Bronchial epithelial cell (primary cell): ENCODE measurements at regions not wholly inside any gene's neighbourhood (a gene's known extent, or its start where the extent isn't known, plus 50 kb on each side); places are given as distances from the start of the nearest gene placed in this dataset.
A peak's percentile ranks its signal among the peaks of the same experiment; 100 is the strongest.

Source experiments
- DNase-seq: peaks from one replicate; pipeline ENCODE4 v3.0.0-alpha.2; 2010; ENCODE audit warnings: low read depth
- FAIRE-seq: peaks from 2 replicates; lab custom pipeline; 2011; peaks lifted over from hg19 to GRCh38; lab: Jason Lieb, UNC
- H3K27me3 ChIP-seq: 2 replicates; pipeline ENCODE4 v1.5.1; 2011; ENCODE audit warnings: low read length; ENCODE audit not compliant: control insufficient read depth, insufficient read depth
- H3K36me3 ChIP-seq: 2 replicates; pipeline ENCODE4 v1.5.1; 2011; ENCODE audit warnings: low read length; ENCODE audit not compliant: control insufficient read depth, insufficient read depth
- H3K4me3 ChIP-seq: 2 replicates; pipeline ENCODE4 v1.5.1; 2011; ENCODE audit warnings: mild to moderate bottlenecking, low read depth, low read length, control low read depth
- TF ChIP-seq, protein P1 (sequence below): IDR thresholded peaks from 2 replicates; pipeline ENCODE4 v1.5.1; 2011; ENCODE audit warnings: mild to moderate bottlenecking, moderate library complexity, low read length, control low read depth, inconsistent platforms; ENCODE audit not compliant: insufficient read depth, severe bottlenecking

DNA sequence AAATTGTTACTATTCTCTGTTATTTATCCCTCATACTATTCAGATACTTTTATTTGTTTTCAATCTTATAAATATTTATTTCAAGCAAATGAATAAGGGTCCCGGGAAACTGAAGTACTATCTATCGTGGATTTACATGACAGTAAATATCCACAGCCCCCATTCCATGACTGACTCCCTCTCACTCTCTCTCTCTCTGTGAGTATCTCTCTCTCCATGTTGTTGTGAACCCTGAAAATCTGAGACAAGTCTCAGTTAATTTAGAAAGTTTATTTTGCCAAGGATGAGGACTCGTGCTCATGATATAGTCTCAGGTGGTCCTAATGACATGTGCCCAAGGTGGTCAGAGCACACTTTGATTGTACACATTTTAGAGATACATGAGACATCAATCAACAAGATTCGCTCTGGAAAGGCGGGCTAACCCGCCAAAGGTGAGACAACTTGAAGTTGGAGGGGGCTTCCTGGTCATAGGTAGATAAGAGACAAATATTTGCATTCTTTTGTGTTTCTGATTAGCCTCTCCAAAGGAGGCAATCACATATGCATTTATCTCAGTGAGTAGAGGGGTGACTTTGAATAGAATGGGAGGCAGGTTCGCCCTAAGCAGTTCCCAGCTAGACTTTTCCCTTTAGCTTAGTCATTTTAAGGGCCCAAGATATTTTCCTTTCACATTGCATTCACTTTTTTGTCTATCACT, 986.4 kb downstream of the NLGN4X start:
- H3K27me3 ChIP-seq: no peaks in the 10 kb centered on the region
- TF ChIP-seq, protein P1, sequence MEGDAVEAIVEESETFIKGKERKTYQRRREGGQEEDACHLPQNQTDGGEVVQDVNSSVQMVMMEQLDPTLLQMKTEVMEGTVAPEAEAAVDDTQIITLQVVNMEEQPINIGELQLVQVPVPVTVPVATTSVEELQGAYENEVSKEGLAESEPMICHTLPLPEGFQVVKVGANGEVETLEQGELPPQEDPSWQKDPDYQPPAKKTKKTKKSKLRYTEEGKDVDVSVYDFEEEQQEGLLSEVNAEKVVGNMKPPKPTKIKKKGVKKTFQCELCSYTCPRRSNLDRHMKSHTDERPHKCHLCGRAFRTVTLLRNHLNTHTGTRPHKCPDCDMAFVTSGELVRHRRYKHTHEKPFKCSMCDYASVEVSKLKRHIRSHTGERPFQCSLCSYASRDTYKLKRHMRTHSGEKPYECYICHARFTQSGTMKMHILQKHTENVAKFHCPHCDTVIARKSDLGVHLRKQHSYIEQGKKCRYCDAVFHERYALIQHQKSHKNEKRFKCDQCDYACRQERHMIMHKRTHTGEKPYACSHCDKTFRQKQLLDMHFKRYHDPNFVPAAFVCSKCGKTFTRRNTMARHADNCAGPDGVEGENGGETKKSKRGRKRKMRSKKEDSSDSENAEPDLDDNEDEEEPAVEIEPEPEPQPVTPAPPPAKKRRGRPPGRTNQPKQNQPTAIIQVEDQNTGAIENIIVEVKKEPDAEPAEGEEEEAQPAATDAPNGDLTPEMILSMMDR: no peak
- FAIRE-seq (no peak), DNase-seq (no peak)
- H3K36me3 ChIP-seq: no peaks in the 10 kb centered on the region
- no peak overlapping the region for H3K4me3 ChIP-seq

DNA sequence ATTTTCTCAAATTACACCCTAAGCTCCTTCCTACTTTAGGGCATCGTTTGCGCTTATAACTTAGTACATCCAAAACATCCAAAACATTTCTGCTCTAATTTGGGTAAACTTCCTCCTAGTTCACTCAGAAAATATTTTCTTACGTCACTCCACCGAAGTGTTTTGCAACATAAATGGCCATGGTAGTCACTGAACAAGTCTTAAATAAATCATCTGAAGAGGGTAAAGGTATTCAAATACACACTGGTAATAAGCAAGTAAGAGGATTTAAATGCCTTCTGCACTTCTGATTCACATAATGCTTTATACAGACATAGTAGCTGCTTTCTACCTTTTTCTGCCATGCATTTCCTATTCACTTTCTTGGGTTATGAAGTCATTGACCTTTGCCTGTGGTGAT, 991.9 kb downstream of the NLGN4X start:
- no peaks in the 10 kb centered on the region for H3K27me3 ChIP-seq
- FAIRE-seq (no peak), DNase-seq (no peak)
- no peak overlapping the region for H3K4me3 ChIP-seq
- TF ChIP-seq, protein P1: no peak
- H3K36me3 ChIP-seq: no peaks in the 10 kb centered on the region

DNA sequence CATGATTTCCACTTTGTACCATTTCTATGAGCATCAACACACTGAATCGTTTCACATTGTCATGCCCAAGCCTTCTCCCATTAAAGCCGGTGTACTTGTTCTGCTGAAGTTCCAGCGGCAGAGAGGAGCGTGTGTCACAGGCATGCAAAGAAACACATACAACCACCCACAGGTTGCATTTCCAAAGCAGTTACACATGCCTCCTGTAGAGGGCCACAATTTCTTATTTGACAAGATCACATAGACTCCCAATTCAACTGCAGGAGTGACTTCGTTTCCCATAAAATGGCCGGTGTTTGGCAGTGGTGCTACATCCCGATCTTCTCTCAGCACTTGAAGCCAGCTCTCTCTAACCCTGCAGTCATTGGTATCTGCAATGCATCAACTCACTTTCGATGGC, 992.6 kb downstream of the NLGN4X start:
- FAIRE-seq (peak; percentile 62), DNase-seq (no peak)
- no peaks in the 10 kb centered on the region for H3K36me3 ChIP-seq
- TF ChIP-seq, protein P1: no peak
- H3K27me3 ChIP-seq: no peaks in the 10 kb centered on the region
- no peak overlapping the region for H3K4me3 ChIP-seq

DNA sequence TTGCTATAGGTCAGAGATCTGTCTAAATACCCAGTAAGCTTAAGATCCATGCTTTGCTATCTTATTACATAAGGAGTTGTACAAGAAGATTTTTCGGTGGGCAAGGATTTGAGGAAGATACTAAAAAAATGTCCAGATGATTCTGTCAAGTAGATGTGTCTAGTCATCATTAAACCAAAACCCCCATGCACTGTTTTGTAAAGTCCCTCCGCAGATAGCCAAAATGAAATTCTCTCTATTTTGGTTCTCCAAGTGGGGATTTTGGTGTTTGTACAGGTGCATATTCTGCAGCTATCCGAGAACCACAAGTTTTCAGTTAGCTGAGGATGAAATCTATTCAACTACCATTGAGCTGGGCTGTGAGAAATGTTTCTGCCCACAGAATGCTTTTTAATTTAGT, 994.8 kb downstream of the NLGN4X start:
- DNase-seq (no peak), FAIRE-seq (no peak)
- no peaks in the 10 kb centered on the region for H3K36me3 ChIP-seq
- no peak overlapping the region for H3K4me3 ChIP-seq
- TF ChIP-seq, protein P1: no peak
- no peaks in the 10 kb centered on the region for H3K27me3 ChIP-seq

DNA sequence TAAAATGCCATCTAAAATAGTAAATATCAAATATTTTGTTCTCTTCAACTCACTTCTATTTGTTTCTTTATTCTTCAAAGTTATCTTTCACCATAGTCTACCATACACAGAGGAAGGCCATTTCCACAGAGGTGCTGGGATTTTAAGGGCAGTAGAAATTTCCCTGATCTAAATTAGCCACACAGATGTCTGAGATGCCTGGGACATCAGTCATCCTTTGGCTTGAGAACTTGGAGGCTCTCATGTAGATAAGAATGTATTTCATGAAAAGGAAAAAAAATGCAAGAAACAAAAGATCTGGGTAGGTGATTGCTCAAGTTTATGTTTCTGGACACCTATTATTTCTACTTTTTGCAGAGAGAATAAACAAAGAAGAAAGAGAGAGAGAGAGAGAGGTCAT, 1008.2 kb downstream of the NLGN4X start:
- H3K27me3 ChIP-seq: no peaks in the 10 kb centered on the region
- no peak for FAIRE-seq
- H3K4me3 ChIP-seq: no peak overlapping the region
- TF ChIP-seq, protein P1: no peak
- DNase-seq: no peak
- H3K36me3 ChIP-seq: no peaks in the 10 kb centered on the region

DNA sequence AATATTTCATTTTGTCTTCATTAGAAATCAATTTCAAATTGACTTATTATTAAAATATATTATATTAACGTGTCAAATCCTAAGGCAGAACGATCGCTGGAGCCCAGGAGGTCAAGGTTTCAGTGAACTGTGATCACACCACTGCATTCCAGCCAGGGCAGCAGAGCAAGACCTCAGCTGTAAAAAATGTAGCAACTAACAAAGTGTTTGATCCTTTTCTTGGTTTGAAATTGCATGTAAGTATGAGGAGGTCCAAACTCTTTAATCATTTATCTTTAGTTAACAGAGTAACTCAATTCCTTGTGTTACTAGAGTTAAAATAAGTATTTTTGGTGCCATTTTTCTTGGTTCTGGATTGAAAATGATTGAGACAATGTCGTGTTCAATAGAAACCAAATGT, 1033.9 kb downstream of the NLGN4X start:
- Histone ChIP-seq H3K4me3 (no peak overlapping the region), H3K36me3 (no peaks in the 10 kb centered on the region), H3K27me3 (no peaks in the 10 kb centered on the region)
- DNase-seq (no peak), FAIRE-seq (no peak)
- TF ChIP-seq, protein P1: no peak
